K562 (cell line): ENCODE measurements at regions not wholly inside any gene's neighbourhood (a gene's known extent, or its start where the extent isn't known, plus 50 kb on each side); places are given as distances from the start of the nearest gene placed in this dataset.

Experiments
- ATAC-seq: fragments of 200-7000 bp; cut with Tn5 transposase; 3 replicates; pipeline ENCODE4 v1.9.1; 2020; ENCODE audit warnings: moderate library complexity
- BruUV-seq: library from RNA; stranded (reverse); fragments of 400-500 nt; replicated peaks from 2 replicates; lab custom pipeline; 2021; lab: Mats Ljungman, UMichigan
- CTCF ChIA-PET: fragments of 300-600 bp; formaldehyde crosslinking; extraction: SDS; loops from one replicate; lab custom pipeline; 2021; ENCODE audit warnings: low intra/inter-chr PET ratio; lab: Yijun Ruan, JAX
- POLR2A ChIA-PET: fragments of 300-600, 350-650 bp; sonication (Branson Sonifier 250); formaldehyde crosslinking; extraction: SDS; loops from one replicate; lab custom pipeline; 2021; ENCODE audit warnings: antibody characterized with exemption, inconsistent platforms; lab: Yijun Ruan, JAX
- DNase-seq, 4 experiments: peaks; one replicate each; pipeline versions ENCODE4 v3.0.0 to v3.0.0-alpha.2; 2011 to 2018; ENCODE audit warnings: low spot score in 3 of 4, mixed read lengths in 3 of 4; ENCODE audit errors: extremely low read depth in 1 of 4
- FAIRE-seq: peaks from 2 replicates; lab custom pipeline; 2011; peaks lifted over from hg19 to GRCh38; lab: Jason Lieb, UNC
- H2AFZ ChIP-seq: 2 replicates; pipeline ENCODE4 v1.6.0; 2011; ENCODE audit warnings: low read depth, low read length, control low read depth, inconsistent platforms
- H3K27ac ChIP-seq: fragments of 200-600 bp; 3 replicates; pipeline ENCODE4 v1.8.0; 2011; ENCODE audit warnings: low read depth, mild to moderate bottlenecking, control low read depth, inconsistent platforms, low read length, moderate library complexity, mixed read lengths; ENCODE audit errors: extremely low read depth
- H3K27me3 ChIP-seq, 2 experiments: fragments of 300-600 bp in 1 of 2; 2 replicates in 1 of 2; 3 replicates in 1 of 2; pipeline versions ENCODE4 v1.6.0 to v1.8.0; 2011; ENCODE audit warnings: inconsistent platforms in 2 of 2, low read length in 2 of 2, mild to moderate bottlenecking in 1 of 2, mixed read lengths in 1 of 2, moderate library complexity in 1 of 2; ENCODE audit not compliant: control insufficient read depth in 2 of 2, insufficient read depth in 2 of 2
- H3K36me3 ChIP-seq: fragments of 300-600 bp; 3 replicates; pipeline ENCODE4 v1.8.0; 2011; ENCODE audit warnings: mild to moderate bottlenecking, low read length, inconsistent platforms; ENCODE audit not compliant: control insufficient read depth, insufficient read depth
- H3K4me1 ChIP-seq, 2 experiments: fragments of 200-600 bp in 1 of 2; replicated peaks in 1 of 2; 2 replicates in 1 of 2; 3 replicates in 1 of 2; pipeline versions ENCODE4 v1.5.1 to v1.8.0; 2011; ENCODE audit warnings: inconsistent platforms in 2 of 2, low read length in 2 of 2, mild to moderate bottlenecking in 1 of 2, mixed read lengths in 1 of 2, moderate library complexity in 1 of 2; ENCODE audit not compliant: control insufficient read depth in 2 of 2, insufficient read depth in 2 of 2
- H3K4me2 ChIP-seq: 2 replicates; pipeline ENCODE4 v1.6.1; 2011; ENCODE audit warnings: low read length, control low read depth, inconsistent platforms, mixed read lengths; ENCODE audit not compliant: insufficient read depth
- H3K4me3 ChIP-seq: fragments of 200-600 bp; sonication (generic), shearing (Covaris generic); 2 replicates; pipeline ENCODE4 v1.5.1; 2016; ENCODE audit warnings: control low read depth, inconsistent platforms
- H3K79me2 ChIP-seq: fragments of 200-600 bp; 3 replicates; pipeline ENCODE4 v1.8.0; 2011; ENCODE audit warnings: low read length, inconsistent platforms; ENCODE audit not compliant: control insufficient read depth, insufficient read depth
- H3K9ac ChIP-seq, 2 experiments: 2 replicates each; pipeline versions ENCODE4 v1.6.0 to v1.6.1; 2011; ENCODE audit warnings: low read depth in 2 of 2, low read length in 2 of 2, control low read depth in 1 of 2, inconsistent platforms in 1 of 2, mild to moderate bottlenecking in 1 of 2, mixed read lengths in 1 of 2; ENCODE audit not compliant: insufficient read depth in 1 of 2
- H3K9me1 ChIP-seq: one replicate; pipeline ENCODE4 v1.6.0; 2011; ENCODE audit warnings: inconsistent platforms, mild to moderate bottlenecking, low read length, moderate library complexity; ENCODE audit not compliant: control insufficient read depth, insufficient read depth
- H3K9me3 ChIP-seq: replicated peaks from 2 replicates; pipeline ENCODE4 v1.5.1; 2011; ENCODE audit warnings: low read depth, low read length, inconsistent platforms; ENCODE audit not compliant: control insufficient read depth, insufficient read depth
- H4K20me1 ChIP-seq: replicated peaks from 2 replicates; pipeline ENCODE4 v1.6.1; 2011; ENCODE audit warnings: low read length, inconsistent platforms, mixed read lengths; ENCODE audit not compliant: control insufficient read depth, insufficient read depth
- DIDO1 ChIP-seq: fragments of 450-650 bp; IDR thresholded peaks from 2 replicates; pipeline ENCODE4 v1.6.1; 2016; ENCODE audit warnings: low read depth, missing biosample characterization, missing genetic modification characterization
- SMAD3 ChIP-seq: fragments of 450-650 bp; formaldehyde crosslinking; conservative IDR thresholded peaks from 2 replicates; pipeline ENCODE4 v1.4.0; 2020; ENCODE audit warnings: mild to moderate bottlenecking
- ZKSCAN3 ChIP-seq: fragments of 250-450 bp; sonication (Bioruptor Pico); IDR thresholded peaks from 2 replicates; pipeline ENCODE4 v1.4.0; 2020
- WGBS: fragments of 100-300 bp; shearing (Covaris generic); methylation state at CpG from one replicate; pipeline ENCODE4 v1.1.6; 2016; ENCODE audit warnings: low coverage, mixed read lengths; ENCODE audit not compliant: insufficient coverage; ENCODE audit errors: missing lambda C conversion rate; 5-methylcytosine and 5-hydroxymethylcytosine counted together
- in situ Hi-C: fragments of 300-500 bp; cut with MboI; formaldehyde crosslinking; loops from 4 replicates; pipeline ENCODE4 v1.15.0; 2018; ENCODE audit warnings: inconsistent platforms, mixed read lengths
- intact Hi-C: fragments of 100-400 bp; cut with micrococcal nuclease; formaldehyde crosslinking; loops from 2 replicates; pipeline ENCODE4 v1.14.2; 2022
- TF ChIP-seq, protein P1 (sequence below), 2 experiments: fragments of 450-650 bp in 1 of 2; IDR thresholded peaks; 2 replicates each; pipeline ENCODE4 v1.6.1; 2011 to 2017; ENCODE audit warnings: low read depth in 2 of 2, antibody characterized with exemption in 1 of 2, borderline replicate concordance in 1 of 2, low read length in 1 of 2, mild to moderate bottlenecking in 1 of 2, mixed read lengths in 1 of 2; ENCODE audit not compliant: control insufficient read depth in 1 of 2
- TF ChIP-seq, protein P2 (sequence below): IDR thresholded peaks from 2 replicates; pipeline ENCODE4 v1.6.1; 2014; ENCODE audit warnings: antibody characterized with exemption
- TF ChIP-seq, protein P3 (sequence below), 2 experiments: fragments of 150-350 bp in 1 of 2; IDR thresholded peaks; 2 replicates each; pipeline ENCODE4 v1.6.1; 2012 to 2016; ENCODE audit warnings: low read depth in 2 of 2, low read length in 2 of 2, mild to moderate bottlenecking in 1 of 2, moderate library complexity in 1 of 2

DNA sequence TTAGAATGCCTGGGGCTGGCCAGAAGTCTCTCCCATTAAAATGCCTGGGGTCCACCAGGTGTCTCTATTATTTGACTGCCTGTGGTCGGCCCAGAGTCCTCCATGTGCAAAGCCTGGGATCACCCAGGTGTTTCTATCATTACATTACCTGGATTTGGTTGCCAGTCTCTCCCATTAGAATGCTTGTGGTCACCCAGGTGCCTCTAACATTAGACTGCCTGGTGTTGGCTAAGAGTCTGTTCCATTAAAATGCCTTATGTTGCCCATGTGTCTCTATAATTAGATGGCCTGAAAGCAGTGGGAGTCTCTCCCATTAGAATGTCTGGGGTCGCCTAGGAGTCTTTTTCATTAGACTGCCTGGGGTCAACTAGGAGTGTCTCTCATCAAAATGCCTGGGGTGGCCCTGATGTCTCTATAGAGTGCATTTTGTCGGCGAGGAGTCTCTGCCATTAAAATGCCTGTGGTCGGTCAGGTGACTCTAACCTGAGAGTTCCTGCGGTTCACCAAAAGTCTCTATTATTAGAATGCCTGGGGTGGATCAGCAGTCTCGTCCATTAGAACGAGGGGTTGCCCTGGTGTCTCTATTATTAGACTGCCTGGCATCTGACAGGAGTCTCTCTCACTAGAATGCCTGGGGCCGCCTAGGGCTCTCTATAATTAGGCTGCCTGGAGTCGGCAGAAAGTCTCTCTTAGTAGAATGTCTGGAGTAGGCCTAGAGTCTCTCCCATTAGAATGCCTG lies 1540.5 kb downstream of the UQCRFS1 start:
- H3K36me3 ChIP-seq: no peaks in the 10 kb centered on the region
- FAIRE-seq: no peak
- H2AFZ ChIP-seq: no peak overlapping the region
- WGBS: under 1% methylated on average over 10 of the region's 10 CpGs
- in situ Hi-C loops (no loop called here), intact Hi-C loops (no loop called here)
- H3K9me1 ChIP-seq: no peaks in the 10 kb centered on the region
- H3K9ac ChIP-seq: no peak overlapping the region
- no peaks in the 10 kb centered on the region for H3K79me2 ChIP-seq
- no peak overlapping the region for H3K27ac ChIP-seq
- ATAC-seq: no peak
- no peak for TF ChIP-seq ZKSCAN3 (CRISPR knock-in tag)
- TF ChIP-seq DIDO1 (tag): no peak
- TF ChIP-seq, protein P1, sequence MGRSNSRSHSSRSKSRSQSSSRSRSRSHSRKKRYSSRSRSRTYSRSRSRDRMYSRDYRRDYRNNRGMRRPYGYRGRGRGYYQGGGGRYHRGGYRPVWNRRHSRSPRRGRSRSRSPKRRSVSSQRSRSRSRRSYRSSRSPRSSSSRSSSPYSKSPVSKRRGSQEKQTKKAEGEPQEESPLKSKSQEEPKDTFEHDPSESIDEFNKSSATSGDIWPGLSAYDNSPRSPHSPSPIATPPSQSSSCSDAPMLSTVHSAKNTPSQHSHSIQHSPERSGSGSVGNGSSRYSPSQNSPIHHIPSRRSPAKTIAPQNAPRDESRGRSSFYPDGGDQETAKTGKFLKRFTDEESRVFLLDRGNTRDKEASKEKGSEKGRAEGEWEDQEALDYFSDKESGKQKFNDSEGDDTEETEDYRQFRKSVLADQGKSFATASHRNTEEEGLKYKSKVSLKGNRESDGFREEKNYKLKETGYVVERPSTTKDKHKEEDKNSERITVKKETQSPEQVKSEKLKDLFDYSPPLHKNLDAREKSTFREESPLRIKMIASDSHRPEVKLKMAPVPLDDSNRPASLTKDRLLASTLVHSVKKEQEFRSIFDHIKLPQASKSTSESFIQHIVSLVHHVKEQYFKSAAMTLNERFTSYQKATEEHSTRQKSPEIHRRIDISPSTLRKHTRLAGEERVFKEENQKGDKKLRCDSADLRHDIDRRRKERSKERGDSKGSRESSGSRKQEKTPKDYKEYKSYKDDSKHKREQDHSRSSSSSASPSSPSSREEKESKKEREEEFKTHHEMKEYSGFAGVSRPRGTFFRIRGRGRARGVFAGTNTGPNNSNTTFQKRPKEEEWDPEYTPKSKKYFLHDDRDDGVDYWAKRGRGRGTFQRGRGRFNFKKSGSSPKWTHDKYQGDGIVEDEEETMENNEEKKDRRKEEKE (IDR thresholded peaks at IDR 0.05; ENCODE audit: borderline replicate concordance in 1 of 2, control insufficient read depth in 1 of 2, low read depth in 2 of 2, low read length in 1 of 2): no peak
- TF ChIP-seq, protein P2, sequence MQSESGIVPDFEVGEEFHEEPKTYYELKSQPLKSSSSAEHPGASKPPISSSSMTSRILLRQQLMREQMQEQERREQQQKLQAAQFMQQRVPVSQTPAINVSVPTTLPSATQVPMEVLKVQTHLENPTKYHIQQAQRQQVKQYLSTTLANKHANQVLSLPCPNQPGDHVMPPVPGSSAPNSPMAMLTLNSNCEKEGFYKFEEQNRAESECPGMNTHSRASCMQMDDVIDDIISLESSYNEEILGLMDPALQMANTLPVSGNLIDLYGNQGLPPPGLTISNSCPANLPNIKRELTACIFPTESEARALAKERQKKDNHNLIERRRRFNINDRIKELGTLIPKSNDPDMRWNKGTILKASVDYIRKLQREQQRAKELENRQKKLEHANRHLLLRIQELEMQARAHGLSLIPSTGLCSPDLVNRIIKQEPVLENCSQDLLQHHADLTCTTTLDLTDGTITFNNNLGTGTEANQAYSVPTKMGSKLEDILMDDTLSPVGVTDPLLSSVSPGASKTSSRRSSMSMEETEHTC: no peak
- TF ChIP-seq, protein P3, sequence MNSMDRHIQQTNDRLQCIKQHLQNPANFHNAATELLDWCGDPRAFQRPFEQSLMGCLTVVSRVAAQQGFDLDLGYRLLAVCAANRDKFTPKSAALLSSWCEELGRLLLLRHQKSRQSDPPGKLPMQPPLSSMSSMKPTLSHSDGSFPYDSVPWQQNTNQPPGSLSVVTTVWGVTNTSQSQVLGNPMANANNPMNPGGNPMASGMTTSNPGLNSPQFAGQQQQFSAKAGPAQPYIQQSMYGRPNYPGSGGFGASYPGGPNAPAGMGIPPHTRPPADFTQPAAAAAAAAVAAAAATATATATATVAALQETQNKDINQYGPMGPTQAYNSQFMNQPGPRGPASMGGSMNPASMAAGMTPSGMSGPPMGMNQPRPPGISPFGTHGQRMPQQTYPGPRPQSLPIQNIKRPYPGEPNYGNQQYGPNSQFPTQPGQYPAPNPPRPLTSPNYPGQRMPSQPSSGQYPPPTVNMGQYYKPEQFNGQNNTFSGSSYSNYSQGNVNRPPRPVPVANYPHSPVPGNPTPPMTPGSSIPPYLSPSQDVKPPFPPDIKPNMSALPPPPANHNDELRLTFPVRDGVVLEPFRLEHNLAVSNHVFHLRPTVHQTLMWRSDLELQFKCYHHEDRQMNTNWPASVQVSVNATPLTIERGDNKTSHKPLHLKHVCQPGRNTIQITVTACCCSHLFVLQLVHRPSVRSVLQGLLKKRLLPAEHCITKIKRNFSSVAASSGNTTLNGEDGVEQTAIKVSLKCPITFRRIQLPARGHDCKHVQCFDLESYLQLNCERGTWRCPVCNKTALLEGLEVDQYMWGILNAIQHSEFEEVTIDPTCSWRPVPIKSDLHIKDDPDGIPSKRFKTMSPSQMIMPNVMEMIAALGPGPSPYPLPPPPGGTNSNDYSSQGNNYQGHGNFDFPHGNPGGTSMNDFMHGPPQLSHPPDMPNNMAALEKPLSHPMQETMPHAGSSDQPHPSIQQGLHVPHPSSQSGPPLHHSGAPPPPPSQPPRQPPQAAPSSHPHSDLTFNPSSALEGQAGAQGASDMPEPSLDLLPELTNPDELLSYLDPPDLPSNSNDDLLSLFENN (IDR thresholded peaks at IDR 0.05; ENCODE audit: low read depth in 2 of 2, low read length in 2 of 2): no peak
- no peak for TF ChIP-seq SMAD3 (CRISPR knock-in tag)
- CTCF ChIA-PET: no interaction called here
- H3K27me3 ChIP-seq: no peaks in the 10 kb centered on the region
- POLR2A ChIA-PET: no interaction called here
- H3K9me3 ChIP-seq: no peaks in the 10 kb centered on the region
- no peak for DNase-seq
- H3K4me2 ChIP-seq: no peak overlapping the region
- H3K4me1 ChIP-seq: no peaks in the 10 kb centered on the region
- no peak overlapping the region for H3K4me3 ChIP-seq
- no TSS peak for BruUV-seq
- no peaks in the 10 kb centered on the region for H4K20me1 ChIP-seq
